GM19238 (cell line): ENCODE measurements at regions not wholly inside any gene's neighbourhood (a gene's known extent, or its start where the extent isn't known, plus 50 kb on each side); places are given as distances from the start of the nearest gene placed in this dataset.
"Not testable (repeated sequence)": the region's sequence is repeated elsewhere in the genome, so short reads cannot be mapped to it uniquely, and the experiment has no call there.

Experiments
- DNase-seq: peaks from one replicate; pipeline ENCODE4 v3.0.0; 2011; ENCODE audit warnings: low spot score; ENCODE audit not compliant: insufficient read length

DNA sequence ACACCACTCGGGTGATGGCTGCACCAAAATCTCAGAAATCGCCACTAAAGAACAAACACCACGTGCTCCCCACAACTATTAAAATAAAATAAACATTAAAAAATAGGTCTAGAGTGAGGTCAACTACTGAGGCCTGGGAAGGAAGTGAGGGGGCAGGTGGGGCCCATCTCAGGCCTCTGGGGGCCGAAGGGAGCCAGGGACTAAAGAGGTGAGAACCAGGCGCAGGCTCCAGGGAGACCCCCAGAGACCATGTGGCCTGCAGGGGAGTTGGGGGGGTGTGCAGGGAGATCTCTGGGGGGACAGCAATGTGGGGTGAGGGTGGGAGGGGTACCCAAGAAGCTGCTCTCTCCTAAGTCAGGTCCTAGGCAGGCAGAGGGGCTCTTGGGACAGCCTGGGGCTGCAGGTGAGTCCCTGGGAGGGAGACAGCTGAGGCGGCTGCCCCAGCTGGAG lies 111.3 kb upstream of the SMURF2 start:
- no peak for DNase-seq

DNA sequence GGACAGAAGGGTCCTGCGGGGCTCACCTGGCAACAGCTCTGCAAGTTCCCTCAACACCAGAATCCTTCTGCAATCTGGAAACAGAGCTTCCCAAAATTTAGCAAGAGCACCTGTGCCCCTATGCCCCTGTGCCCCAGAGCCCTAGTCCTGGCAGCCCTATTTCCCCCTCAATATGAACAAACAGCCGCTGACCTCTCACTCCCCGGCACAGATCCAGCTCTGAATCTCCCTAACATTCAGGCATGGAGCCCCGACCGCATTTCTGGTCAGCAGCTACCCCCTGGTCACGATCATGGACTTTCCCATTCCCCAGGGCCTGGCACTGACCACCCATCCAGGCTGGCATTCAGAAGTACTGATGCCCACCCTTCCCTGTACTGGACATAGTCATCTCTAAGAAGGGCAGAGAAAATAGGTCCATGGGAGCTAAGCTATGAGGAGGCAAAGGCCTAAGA lies 110.8 kb upstream of the SMURF2 start:
- DNase-seq = no peak

DNA sequence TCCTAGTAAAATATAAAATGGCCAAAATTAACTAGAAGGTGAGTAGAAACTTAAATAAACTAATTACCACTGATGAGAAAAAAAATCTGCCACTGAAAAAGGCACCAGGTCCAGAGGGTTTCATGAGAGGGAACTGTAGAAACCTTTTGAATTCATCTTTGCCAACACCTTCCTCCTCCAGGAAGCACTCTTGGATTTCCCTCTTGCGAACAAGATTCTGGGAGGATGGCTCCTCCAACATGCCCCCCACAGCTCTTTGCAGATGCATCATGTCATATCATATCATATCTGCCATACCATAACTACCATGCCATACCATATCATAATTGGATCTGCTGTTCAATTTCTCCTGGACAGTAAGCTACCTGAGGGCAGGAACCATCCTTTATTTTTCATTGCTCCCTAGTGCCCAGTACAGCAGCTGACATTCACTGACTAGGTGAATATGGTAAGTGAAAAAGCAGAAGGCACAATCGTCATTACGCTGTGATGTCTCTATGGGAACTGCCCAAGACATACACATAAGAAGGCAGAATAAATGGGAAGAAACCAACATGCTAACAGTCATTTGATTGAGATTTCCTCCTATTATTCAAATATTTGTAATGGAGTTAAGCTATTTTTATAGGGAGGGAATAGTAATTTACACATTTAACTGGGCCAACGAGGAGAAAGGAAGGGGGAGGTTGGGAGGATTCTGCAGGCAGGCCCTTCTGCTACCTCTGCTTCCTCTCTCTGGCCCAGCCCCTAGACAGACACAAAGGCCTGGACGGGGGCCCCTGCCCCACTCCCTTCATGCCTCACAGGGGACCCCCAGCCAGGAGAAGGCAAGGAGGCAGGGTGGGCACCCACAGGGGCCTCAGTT lies 110.1 kb upstream of the SMURF2 start:
- no peak for DNase-seq

DNA sequence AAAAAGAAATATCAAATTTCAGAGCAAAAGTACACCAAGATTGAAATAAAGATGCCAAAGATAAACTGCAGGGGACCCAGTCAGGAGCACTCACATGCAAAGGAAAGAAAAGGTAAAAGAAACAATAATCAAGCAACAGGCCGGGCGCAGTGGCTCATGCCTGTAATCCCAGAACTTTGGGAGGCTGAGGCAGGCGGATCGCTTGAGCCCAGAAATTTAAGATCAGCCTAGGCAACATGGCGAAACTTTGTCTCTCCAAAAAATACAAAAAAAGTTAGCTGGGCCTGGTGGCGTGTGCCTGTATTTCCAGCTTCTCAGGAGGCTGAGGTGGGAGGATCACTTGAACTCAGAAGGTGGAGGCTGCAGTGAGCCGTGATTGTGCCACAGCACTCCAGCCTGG lies 107.6 kb upstream of the SMURF2 start:
- DNase-seq = no peak

GRCh38 chr17:64767269-64767997 lies 105.3 kb upstream of the SMURF2 start:
- DNase-seq = no peak

GRCh38 chr17:64765191-64765889 lies 103.2 kb upstream of the SMURF2 start:
- no peak for DNase-seq

DNA sequence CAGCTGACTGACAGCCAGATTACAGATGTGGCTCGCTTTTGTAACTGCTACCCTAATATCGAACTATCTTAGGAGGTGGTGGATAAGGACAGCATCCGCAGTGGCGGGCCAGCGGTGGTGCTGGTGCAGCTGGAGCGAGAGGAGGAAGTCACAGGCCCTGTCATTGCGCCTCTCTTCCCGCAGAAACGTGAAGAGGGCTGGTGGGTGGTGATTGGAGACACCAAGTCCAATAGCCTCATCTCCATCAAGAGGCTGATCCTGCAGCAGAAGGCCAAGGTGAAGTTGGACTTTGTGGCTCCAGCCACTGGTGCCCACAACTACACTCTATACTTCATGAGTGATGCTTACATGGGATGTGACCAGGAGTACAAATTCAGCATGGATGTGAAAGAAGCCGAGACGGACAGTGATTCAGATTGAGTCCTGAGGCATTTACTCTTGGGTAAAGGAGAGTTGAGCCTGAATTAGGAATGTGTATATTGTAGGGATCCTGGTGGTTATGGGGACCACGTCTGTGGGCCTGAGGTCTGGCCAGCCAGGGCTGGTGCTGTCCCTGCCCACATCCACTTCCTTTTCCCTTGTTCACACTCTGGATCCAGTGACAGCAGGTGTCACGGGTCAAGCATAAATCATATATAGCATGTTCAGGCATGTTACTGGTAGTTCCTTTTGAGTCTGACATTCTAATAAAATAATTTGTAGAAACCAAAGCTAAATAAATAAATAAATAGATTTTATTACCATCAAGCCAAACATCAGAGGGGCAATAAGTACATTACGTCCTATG lies 89.0 kb upstream of the SMURF2 start:
- no peak for DNase-seq

- DNase-seq = no peak
Measured at GRCh38 chr17:64750478-64750877, 88.4 kb upstream of the SMURF2 start.

- DNase-seq = no peak
Measured at GRCh38 chr17:64749306-64749705, 87.2 kb upstream of the SMURF2 start.

DNA sequence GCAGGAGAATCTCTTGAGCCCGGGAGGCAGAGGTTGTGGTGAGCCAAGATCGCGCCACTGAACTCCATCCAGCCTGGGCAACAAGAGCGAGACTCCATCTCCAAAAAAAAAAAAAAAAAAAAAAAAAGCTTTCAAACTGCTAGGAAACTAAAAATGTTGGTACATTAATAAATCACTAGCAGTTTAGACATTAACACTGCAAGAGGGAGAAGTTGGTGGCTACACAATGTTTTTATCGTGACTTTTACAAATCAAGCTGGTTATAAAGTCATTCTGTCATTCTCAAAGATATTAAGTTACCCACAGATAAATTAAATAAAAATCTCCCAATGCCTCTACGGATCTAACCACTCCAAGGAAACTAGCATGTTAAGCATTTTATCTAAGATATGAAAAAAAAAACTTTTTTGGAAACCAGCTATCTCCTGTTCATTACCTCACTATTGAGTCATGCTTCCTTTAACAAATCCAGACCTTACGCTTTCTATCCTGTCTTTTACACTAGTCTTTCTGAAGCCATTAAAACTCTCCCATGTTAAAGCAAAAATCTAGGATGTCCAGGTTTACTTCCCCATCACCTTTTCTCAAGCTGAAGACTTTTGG lies 85.9 kb upstream of the SMURF2 start:
- DNase-seq = no peak

DNA sequence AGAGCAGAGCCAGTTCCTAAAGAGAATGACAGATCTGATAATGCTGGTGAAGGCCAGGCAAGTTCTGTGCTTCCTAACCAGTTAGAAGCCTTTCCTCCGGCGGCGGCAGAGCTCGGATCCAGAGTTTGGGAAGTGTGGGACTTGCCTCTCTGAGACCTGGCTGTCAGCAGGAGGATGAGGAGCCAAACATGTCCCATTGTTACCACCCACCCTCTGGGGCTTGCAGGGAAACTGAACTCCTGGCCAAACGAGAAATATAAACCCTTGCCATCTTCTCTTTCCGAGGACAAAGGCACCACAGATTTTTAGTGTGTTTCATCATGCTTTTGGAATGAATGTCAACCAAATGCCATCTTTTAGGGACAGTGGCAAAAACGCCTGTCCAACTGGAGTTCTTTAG lies 80.2 kb upstream of the SMURF2 start:
- DNase-seq = no peak

GRCh38 chr17:64741916-64742315 lies 79.8 kb upstream of the SMURF2 start:
- DNase-seq = not testable (repeated sequence)

DNA sequence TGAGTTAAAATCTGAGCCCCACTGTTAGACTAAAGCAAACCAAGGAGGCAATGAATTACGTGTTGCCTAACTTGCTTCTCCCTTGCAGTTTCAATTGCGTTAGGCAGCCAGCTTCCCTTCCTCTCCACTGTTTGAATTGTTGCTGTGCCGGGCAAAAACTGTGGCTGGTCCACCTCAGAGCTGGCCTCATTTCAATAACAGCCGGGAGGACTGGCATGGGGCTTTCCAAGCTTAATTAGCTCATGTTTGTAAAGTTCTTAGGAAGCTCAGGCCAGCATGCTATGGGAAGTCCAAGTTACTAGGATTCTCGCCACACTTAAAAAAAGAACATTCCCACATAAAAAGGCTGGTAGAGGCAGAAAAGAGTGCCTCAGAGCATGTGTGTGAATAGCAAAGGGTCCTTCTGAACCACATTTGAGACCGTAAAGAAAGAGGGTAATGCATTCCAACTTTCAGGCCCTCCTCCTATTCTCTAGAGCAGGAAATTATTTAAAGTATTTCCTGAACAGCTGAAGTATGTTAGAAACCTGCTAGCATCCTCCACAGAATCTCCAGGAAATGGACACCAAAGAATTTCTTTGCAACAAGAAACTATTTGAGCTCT lies 79.0 kb upstream of the SMURF2 start:
- DNase-seq = no peak

- no peak for DNase-seq
Measured at GRCh38 chr17:64739316-64740058, 77.4 kb upstream of the SMURF2 start.

GRCh38 chr17:64736804-64737492 lies 74.8 kb upstream of the SMURF2 start:
- no peak for DNase-seq

DNA sequence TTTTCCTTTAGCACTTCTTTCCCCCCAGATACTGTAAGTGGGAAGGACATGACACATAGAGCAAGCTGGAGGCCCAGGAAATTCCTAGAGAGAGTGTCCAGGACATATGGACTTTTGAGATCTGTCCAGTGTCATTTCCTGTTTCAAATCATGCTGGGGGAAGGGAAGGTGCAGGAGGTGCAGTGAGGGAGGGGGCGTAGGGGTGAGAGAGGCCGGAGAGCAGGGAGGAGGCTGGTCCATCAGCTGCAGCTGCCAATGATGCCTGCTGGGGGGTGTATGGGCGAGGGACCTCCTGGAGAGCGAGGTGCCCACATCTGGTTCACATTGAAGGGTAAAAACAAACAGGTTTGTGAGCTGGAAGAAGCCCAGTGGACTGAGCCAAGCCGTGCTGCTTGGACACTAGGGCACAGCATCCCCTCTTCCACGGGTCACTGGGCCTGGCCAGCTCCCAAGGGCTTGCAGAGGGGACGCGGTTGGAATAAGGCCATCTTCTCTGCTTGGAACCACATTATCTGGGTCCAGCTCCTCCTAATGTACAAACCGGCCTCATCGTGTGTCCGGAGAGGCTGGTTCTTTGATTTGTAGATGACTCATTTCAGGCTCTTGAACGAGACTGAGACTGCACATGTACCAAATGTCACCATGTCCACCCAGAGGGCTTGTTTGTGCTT lies 70.4 kb upstream of the SMURF2 start:
- no peak for DNase-seq

- not testable (repeated sequence) for DNase-seq
Measured at GRCh38 chr17:64730023-64730422, 67.9 kb upstream of the SMURF2 start.

DNA sequence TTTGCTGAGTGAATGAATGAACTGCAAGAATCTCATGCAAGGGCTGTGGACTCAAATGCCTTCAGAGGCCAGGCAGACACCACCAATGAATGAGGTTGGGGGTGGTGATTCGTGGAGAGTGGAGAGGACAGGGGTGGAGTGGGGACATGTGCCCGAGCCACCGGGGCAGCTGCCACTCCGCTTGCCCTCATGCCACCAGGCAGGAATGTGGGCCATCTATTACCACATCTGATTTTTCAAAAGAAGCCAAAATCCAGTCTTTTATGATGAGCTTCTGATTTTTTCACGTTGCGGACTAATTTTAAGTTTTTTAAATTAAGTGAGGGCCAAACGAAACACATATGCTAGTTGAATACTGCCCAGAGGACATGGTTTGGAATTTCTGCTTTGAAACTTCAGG lies 67.1 kb upstream of the SMURF2 start:
- DNase-seq = no peak
